ENCODE measurements at regions not wholly inside any gene's neighbourhood (a gene's known extent, or its start where the extent isn't known, plus 50 kb on each side); places are given as distances from the start of the nearest gene placed in this dataset.

DNA sequence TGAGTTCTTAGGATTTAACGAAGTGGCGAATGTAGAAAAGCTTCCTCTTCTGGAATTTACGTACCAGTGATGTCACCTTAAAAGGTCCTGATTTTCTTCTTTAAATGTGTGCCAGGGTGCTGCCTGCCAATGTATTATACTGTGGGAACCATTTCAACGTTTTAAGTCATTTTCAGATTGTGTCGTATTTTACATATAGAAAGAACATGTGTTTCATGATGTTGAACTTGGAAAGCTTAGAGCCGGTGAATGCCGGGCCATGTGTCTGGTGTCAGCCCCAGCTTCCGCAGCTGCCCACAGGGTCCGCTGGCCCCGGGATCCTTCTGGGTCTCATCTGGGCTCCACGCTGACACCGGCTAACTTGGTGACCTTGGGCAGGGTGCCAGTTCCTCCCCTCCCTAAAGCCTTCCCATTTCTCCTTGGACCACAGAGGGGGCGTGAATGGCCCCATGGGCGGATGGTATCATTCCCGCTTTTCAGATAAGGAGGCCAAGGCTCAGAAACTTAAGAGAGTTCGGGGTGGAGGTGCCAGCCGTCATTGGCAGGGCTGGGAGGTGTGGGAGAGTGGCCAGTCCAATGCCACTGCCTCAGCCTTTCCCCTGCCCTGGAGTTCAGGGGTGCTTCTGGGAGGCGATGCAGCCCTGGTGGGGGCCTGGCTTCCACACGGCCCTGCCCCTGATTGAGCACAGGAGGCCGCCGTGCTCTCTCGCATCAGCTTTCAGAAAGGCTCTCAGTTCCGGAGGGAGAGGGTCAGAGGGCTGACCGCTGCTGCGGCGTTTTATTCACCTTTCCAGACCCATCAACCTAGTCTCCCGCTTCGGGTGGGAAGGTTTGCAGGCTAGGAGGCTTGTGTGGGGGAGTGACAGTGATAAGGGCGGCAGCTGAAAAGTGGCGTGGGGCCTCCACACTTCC is 68.8 kb upstream of the CIBAR2 start:
- TF ChIP-seq EZH2 (IDR thresholded peaks at IDR 0.05; ENCODE audit: borderline replicate concordance): no peak
- TF ChIP-seq, protein P1, sequence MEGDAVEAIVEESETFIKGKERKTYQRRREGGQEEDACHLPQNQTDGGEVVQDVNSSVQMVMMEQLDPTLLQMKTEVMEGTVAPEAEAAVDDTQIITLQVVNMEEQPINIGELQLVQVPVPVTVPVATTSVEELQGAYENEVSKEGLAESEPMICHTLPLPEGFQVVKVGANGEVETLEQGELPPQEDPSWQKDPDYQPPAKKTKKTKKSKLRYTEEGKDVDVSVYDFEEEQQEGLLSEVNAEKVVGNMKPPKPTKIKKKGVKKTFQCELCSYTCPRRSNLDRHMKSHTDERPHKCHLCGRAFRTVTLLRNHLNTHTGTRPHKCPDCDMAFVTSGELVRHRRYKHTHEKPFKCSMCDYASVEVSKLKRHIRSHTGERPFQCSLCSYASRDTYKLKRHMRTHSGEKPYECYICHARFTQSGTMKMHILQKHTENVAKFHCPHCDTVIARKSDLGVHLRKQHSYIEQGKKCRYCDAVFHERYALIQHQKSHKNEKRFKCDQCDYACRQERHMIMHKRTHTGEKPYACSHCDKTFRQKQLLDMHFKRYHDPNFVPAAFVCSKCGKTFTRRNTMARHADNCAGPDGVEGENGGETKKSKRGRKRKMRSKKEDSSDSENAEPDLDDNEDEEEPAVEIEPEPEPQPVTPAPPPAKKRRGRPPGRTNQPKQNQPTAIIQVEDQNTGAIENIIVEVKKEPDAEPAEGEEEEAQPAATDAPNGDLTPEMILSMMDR (IDR thresholded peaks at IDR 0.05; ENCODE audit: poor library complexity): no peak
- TF ChIP-seq EZH2phosphoT487 (IDR thresholded peaks at IDR 0.05; ENCODE audit: low read depth, severe bottlenecking, unreplicated experiment): no peak
- no peak overlapping the region for H3K4me2 ChIP-seq
- no peak overlapping the region for H3K4me3 ChIP-seq
- peaks cover 84% of the 10 kb centered on the region for H3K79me2 ChIP-seq
- 73% methylated on average over 30 of the region's 30 CpGs for WGBS (ENCODE audit: low lambda C conversion rate, missing lambda C conversion rate)
- no peak overlapping the region for H2AFZ ChIP-seq
- no peaks in the 10 kb centered on the region for H3K36me3 ChIP-seq (replicated peaks; ENCODE audit: insufficient read depth, low read depth)
- H3K9me2 ChIP-seq (replicated peaks; ENCODE audit: insufficient read depth): no peaks in the 10 kb centered on the region
- no peaks in the 10 kb centered on the region for H3K27me3 ChIP-seq
- H4K20me1 ChIP-seq (ENCODE audit: insufficient read depth, poor library complexity, severe bottlenecking): peaks cover 18% of the 10 kb centered on the region
- H3K27ac ChIP-seq: no peak overlapping the region
- no peaks in the 10 kb centered on the region for H3K4me1 ChIP-seq (ENCODE audit: insufficient read depth)
- no peak for DNase-seq (ENCODE audit: low spot score)
- no peaks in the 10 kb centered on the region for H3K9me3 ChIP-seq (ENCODE audit: low read depth)

DNA sequence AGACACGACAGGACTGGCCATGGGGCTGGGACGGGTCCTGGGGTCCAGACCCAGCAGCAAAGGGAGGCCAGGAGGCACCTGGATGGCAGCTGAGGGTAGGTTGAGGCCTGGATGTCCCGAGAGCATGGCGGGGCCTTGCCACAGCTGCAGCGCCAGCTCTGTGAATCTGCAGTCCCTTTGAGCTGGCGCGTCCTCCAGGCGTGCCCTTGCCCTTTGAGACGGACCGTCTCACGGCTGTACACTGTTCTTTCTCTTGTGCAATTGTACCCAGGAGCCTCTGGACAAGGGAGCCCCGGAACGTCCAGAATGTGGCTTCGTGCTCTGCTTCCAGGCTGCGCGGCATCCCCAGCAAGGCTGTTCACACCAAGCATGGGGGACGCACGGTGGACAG is 69.5 kb upstream of the CIBAR2 start:
- Histone ChIP-seq H4K20me1 (ENCODE audit: insufficient read depth, poor library complexity, severe bottlenecking) (peaks cover 18% of the 10 kb centered on the region), H3K27me3 (no peaks in the 10 kb centered on the region), H3K79me2 (peaks cover 82% of the 10 kb centered on the region), H3K27ac (no peak overlapping the region), H3K4me2 (no peak overlapping the region), H3K4me1 (ENCODE audit: insufficient read depth) (peaks cover under 1% of the 10 kb centered on the region), H3K4me3 (no peak overlapping the region), H3K36me3 (replicated peaks; ENCODE audit: insufficient read depth, low read depth) (no peaks in the 10 kb centered on the region), H3K9me3 (ENCODE audit: low read depth) (no peaks in the 10 kb centered on the region), H3K9me2 (replicated peaks; ENCODE audit: insufficient read depth) (no peaks in the 10 kb centered on the region), H2AFZ (no peak overlapping the region)
- no peak for DNase-seq (ENCODE audit: low spot score)
- 88% methylated on average over 18 of the region's 18 CpGs for WGBS (ENCODE audit: low lambda C conversion rate, missing lambda C conversion rate)
- TF ChIP-seq EZH2 (IDR thresholded peaks at IDR 0.05; ENCODE audit: borderline replicate concordance) (no peak), EZH2phosphoT487 (IDR thresholded peaks at IDR 0.05; ENCODE audit: low read depth, severe bottlenecking, unreplicated experiment) (no peak)
- TF ChIP-seq, protein P1 (IDR thresholded peaks at IDR 0.05; ENCODE audit: poor library complexity): no peak

DNA sequence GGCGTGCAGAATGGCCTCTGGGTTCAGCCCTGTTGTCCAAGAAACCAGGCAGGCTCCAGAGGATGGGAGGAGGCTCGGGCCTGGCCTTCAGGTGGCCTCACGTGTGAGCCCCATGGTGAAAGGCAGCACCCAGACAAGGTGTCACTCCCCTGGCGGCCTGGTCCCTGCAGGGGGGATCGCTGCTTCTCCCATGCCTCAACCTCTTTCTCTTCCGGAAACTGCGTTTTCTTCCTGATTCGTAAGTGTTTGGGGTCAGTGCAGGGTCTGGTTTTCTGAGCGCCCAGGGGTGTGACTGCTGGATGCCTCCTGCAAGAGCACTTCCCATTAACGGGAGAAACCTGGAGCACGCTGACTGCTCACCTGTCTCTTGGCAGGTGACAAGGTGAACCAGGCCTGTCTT is 70.0 kb upstream of the CIBAR2 start:
- Histone ChIP-seq H3K4me3 (no peak overlapping the region), H3K79me2 (peaks cover 80% of the 10 kb centered on the region), H3K4me1 (ENCODE audit: insufficient read depth) (peaks cover 6% of the 10 kb centered on the region), H3K9me2 (replicated peaks; ENCODE audit: insufficient read depth) (no peaks in the 10 kb centered on the region), H3K27me3 (no peaks in the 10 kb centered on the region), H3K36me3 (replicated peaks; ENCODE audit: insufficient read depth, low read depth) (no peaks in the 10 kb centered on the region), H4K20me1 (ENCODE audit: insufficient read depth, poor library complexity, severe bottlenecking) (peaks cover 15% of the 10 kb centered on the region), H3K27ac (no peak overlapping the region), H2AFZ (no peak overlapping the region), H3K9me3 (ENCODE audit: low read depth) (no peaks in the 10 kb centered on the region), H3K4me2 (no peak overlapping the region)
- no peak for TF ChIP-seq EZH2 (IDR thresholded peaks at IDR 0.05; ENCODE audit: borderline replicate concordance)
- TF ChIP-seq, protein P1 (IDR thresholded peaks at IDR 0.05; ENCODE audit: poor library complexity): no peak
- no peak for TF ChIP-seq EZH2phosphoT487 (IDR thresholded peaks at IDR 0.05; ENCODE audit: low read depth, severe bottlenecking, unreplicated experiment)
- DNase-seq (ENCODE audit: low spot score): no peak
- 89% methylated on average over 11 of the region's 11 CpGs for WGBS (ENCODE audit: low lambda C conversion rate, missing lambda C conversion rate)

Measured in hepatocyte (in vitro differentiated cells).